ENCODE measurements at regions not wholly inside any gene's neighbourhood (a gene's known extent, or its start where the extent isn't known, plus 50 kb on each side); places are given as distances from the start of the nearest gene placed in this dataset.

DNA sequence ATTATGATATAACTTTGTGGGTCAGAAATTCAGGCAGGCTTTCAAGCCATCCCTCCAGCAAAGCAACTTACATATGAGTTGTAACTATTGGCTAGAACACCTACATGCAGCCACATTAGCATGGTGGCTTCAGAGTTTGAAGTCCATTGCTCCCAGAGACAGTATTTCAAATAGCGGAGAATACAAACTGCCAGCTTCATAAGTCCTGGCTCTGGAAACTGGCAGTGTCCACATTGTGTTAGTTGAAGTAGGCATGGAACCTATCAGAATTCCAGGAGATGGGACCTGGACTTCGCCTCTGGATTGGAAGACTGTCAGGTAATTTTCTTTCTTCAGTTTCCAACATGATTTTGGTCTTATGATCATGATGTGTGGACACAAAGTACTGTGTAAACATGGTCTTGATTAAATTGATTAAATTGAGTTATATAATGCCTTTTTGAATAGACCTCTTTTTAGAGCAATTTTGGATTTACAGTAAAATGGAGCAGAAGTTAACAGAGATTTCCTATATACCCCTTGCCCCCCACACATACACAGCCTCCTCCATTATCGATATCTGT lies 209.9 kb upstream of the NAV2 start:
- Mint-ChIP-seq H3K4me1 (peaks cover 15% of the 10 kb centered on the region), H3K9me3 (no peaks in the 10 kb centered on the region), H3K27ac (ENCODE audit: unreplicated experiment) (no peak overlapping the region), H3K36me3 (ENCODE audit: low read depth) (no peaks in the 10 kb centered on the region), H3K4me3 (no peak overlapping the region), H3K27me3 (ENCODE audit: low read depth) (no peaks in the 10 kb centered on the region)
- DNase-seq (ENCODE audit: low read depth, low spot score): no peak
- TF ChIP-seq, protein P1, sequence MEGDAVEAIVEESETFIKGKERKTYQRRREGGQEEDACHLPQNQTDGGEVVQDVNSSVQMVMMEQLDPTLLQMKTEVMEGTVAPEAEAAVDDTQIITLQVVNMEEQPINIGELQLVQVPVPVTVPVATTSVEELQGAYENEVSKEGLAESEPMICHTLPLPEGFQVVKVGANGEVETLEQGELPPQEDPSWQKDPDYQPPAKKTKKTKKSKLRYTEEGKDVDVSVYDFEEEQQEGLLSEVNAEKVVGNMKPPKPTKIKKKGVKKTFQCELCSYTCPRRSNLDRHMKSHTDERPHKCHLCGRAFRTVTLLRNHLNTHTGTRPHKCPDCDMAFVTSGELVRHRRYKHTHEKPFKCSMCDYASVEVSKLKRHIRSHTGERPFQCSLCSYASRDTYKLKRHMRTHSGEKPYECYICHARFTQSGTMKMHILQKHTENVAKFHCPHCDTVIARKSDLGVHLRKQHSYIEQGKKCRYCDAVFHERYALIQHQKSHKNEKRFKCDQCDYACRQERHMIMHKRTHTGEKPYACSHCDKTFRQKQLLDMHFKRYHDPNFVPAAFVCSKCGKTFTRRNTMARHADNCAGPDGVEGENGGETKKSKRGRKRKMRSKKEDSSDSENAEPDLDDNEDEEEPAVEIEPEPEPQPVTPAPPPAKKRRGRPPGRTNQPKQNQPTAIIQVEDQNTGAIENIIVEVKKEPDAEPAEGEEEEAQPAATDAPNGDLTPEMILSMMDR (conservative IDR thresholded peaks at IDR 0.05): no peak

GRCh38 chr11:19501631-19502030 lies 211.0 kb upstream of the NAV2 start:
- H3K4me3 Mint-ChIP-seq: no peak overlapping the region
- H3K27me3 Mint-ChIP-seq (ENCODE audit: low read depth): no peaks in the 10 kb centered on the region
- H3K36me3 Mint-ChIP-seq (ENCODE audit: low read depth): no peaks in the 10 kb centered on the region
- TF ChIP-seq, protein P1 (conservative IDR thresholded peaks at IDR 0.05): no peak
- peaks cover 3% of the 10 kb centered on the region for H3K4me1 Mint-ChIP-seq
- no peak for DNase-seq (ENCODE audit: low read depth, low spot score)
- no peaks in the 10 kb centered on the region for H3K9me3 Mint-ChIP-seq
- no peak overlapping the region for H3K27ac Mint-ChIP-seq (ENCODE audit: unreplicated experiment)

DNA sequence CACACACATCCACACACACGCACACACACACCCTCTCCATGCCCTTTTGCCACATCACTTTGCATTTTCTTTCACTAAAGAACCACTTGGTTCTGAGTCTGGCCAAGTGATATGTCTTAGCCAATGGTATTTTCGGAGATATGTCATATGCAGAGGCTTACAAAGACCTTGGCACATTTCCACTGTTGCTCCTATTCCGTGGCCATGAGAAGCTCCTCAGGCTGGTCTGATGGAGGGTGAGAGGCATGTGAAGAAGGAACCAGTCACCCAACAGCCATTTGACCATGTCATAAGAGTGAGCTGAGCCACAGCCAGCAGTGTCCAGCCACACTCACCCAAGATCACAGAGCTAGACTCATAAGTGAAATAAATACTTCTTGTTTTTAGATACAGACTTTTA lies 212.6 kb upstream of the NAV2 start:
- H3K27me3 Mint-ChIP-seq (ENCODE audit: low read depth): peaks cover 2% of the 10 kb centered on the region
- H3K4me1 Mint-ChIP-seq: peaks cover 3% of the 10 kb centered on the region
- no peak for DNase-seq (ENCODE audit: low read depth, low spot score)
- no peak overlapping the region for H3K4me3 Mint-ChIP-seq
- TF ChIP-seq, protein P1 (conservative IDR thresholded peaks at IDR 0.05): no peak
- H3K36me3 Mint-ChIP-seq (ENCODE audit: low read depth): no peaks in the 10 kb centered on the region
- H3K9me3 Mint-ChIP-seq: no peaks in the 10 kb centered on the region
- no peak overlapping the region for H3K27ac Mint-ChIP-seq (ENCODE audit: unreplicated experiment)

DNA sequence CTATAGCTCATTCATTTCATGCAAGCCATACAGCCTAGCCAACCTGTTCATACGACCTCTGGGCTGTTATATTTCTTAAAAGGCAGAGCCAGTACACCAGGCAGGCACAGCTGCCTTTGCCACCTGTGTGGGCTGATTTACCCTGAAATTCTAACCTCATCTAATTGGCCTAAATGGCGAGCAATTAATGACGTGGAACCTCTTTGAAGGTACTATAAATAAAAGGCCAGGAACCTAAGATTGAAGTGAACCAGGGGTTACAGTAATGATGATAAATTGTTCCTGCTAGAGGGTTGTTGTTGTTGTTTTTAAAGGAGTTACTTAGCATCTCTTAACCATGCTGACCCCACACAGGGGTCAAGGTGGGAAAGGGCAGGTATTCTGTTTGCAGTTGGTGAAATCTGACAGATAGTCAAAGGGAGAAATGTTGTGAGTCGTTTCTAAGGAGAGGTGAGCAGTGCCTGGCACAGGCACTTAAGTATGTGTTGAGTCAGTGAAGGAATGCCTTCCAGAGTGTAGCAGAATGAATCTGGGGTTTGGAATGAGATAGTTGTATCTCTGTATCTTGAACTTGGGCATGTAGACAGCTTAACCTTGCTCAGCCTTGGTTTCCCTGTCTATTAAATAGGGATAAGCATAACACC lies 213.5 kb upstream of the NAV2 start:
- peaks cover 6% of the 10 kb centered on the region for H3K4me1 Mint-ChIP-seq
- peaks cover 2% of the 10 kb centered on the region for H3K27me3 Mint-ChIP-seq (ENCODE audit: low read depth)
- H3K27ac Mint-ChIP-seq (ENCODE audit: unreplicated experiment): no peak overlapping the region
- no peak for DNase-seq (ENCODE audit: low read depth, low spot score)
- H3K36me3 Mint-ChIP-seq (ENCODE audit: low read depth): no peaks in the 10 kb centered on the region
- TF ChIP-seq, protein P1 (conservative IDR thresholded peaks at IDR 0.05): no peak
- H3K4me3 Mint-ChIP-seq: no peak overlapping the region
- no peaks in the 10 kb centered on the region for H3K9me3 Mint-ChIP-seq

DNA sequence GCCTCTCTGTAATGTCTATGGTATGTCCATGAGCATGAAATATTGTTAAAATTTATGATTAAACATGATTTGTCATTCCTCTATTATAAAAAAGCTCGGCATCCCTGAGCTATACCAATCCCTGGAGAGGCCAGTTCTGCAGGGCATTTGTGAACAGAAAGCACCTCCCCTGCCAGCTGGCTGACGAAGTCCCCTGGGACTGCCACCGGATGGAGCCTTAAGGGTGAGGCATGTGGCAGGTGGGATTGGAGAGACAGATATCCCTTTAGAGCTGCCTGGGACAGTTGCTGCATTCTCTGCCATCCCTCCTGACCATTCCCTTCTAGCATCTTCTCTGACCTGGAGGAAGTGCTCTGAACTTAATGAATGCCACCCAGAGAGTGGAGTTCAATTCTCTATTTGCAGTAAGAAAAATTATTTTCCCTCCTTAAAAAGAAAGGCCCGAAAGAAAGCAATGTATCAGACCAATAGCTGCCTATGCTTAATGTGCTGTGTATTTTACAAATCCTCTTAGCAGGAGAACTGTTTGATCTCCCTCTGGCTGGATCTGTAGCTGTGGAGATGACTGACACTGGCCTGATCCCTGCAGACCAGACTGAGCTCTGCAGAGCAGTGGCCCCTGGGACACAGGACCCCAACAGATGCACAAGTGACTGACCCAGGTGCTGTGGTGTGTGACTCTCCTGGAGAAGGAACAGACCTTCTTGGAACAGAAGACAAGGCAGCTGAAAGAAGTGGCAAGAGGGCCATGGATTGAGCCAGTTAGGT lies 219.0 kb upstream of the NAV2 start:
- Mint-ChIP-seq H3K4me3 (no peak overlapping the region), H3K27me3 (ENCODE audit: low read depth) (peaks cover 5% of the 10 kb centered on the region), H3K36me3 (ENCODE audit: low read depth) (no peaks in the 10 kb centered on the region), H3K4me1 (peaks cover 6% of the 10 kb centered on the region), H3K9me3 (peaks cover 3% of the 10 kb centered on the region), H3K27ac (ENCODE audit: unreplicated experiment) (no peak overlapping the region)
- DNase-seq (ENCODE audit: low read depth, low spot score): no peak
- TF ChIP-seq, protein P1 (conservative IDR thresholded peaks at IDR 0.05): no peak
